ENCODE measurements at regions not wholly inside any gene's neighbourhood (a gene's known extent, or its start where the extent isn't known, plus 50 kb on each side); places are given as distances from the start of the nearest gene placed in this dataset.

- Histone ChIP-seq H3K27ac (no peak overlapping the region), H3K4me3 (no peak overlapping the region)
- no peak for DNase-seq (ENCODE audit: low spot score)
- TF ChIP-seq, protein P1, sequence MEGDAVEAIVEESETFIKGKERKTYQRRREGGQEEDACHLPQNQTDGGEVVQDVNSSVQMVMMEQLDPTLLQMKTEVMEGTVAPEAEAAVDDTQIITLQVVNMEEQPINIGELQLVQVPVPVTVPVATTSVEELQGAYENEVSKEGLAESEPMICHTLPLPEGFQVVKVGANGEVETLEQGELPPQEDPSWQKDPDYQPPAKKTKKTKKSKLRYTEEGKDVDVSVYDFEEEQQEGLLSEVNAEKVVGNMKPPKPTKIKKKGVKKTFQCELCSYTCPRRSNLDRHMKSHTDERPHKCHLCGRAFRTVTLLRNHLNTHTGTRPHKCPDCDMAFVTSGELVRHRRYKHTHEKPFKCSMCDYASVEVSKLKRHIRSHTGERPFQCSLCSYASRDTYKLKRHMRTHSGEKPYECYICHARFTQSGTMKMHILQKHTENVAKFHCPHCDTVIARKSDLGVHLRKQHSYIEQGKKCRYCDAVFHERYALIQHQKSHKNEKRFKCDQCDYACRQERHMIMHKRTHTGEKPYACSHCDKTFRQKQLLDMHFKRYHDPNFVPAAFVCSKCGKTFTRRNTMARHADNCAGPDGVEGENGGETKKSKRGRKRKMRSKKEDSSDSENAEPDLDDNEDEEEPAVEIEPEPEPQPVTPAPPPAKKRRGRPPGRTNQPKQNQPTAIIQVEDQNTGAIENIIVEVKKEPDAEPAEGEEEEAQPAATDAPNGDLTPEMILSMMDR (IDR thresholded peaks at IDR 0.05), result no peak
Observed at GRCh38 chr14:47959740-47960139, 284.3 kb upstream of the MDGA2 start.

DNA sequence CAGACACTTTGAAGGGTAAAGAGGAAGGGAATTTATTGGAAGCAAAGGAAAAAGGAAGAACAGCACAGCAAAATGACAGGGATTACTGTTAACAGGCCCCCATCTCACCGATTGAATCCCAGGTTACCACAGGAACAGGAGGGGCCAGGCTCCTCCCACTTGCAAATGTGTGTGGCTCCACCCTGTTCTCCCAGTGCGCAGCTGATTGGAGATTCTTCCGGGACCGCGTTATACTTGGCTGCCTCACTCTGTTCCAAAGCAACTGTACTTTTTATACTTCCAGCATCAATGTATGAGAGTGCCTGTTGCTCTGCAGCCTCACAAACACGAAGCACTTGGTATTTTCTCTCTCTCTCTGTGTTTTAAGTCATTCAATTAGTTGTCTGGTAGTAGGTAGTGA, 273.6 kb upstream of the MDGA2 start:
- TF ChIP-seq, protein P1 (IDR thresholded peaks at IDR 0.05), result no peak
- no peak for DNase-seq (ENCODE audit: low spot score)

DNA sequence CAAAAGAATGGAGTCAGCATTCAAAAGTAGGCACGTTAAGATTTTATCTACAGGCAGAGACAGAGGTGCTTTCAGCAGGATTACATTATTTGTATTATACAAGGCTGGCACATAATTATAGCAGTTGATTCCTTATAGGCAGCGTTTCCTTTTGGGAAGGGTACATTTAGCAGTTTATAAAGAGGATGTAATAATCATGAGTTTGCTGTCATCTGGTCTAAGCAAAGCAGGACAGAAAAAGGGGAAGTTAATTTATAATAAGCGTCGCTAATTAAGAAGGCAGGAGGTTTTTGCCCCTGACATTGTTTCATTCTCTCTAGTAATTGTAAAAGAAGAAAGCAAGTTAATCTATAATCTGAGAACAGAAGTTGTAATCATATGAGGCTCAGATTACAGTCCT, 259.9 kb upstream of the MDGA2 start:
- TF ChIP-seq, protein P1 (IDR thresholded peaks at IDR 0.05), result no peak

More for the DNA sequence above, 273.6 kb upstream of the MDGA2 start:
- Histone ChIP-seq H3K4me3 (no peak overlapping the region), H3K27ac (no peak overlapping the region)

DNA sequence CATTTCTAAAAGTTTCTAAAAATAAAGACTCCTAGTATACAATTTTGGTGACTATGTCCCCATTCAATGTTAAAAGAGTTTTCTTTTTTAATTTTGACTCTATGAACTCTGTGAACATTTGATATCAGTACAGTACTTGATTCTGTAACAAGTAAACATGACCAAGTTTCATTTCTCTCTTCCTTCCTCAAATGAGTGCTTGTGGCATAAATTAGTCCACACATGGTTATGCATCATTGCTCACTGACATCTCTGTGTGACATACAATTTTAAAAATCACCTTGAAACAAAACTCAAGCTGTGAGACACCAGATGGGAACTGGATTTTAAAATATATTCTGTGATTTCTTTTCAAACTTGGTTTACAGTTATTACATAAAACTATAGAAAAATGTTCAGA, 253.9 kb upstream of the MDGA2 start:
- no peak overlapping the region for H3K27ac ChIP-seq
- TF ChIP-seq, protein P1 (IDR thresholded peaks at IDR 0.05), result no peak
- H3K4me3 ChIP-seq, result no peak overlapping the region
- DNase-seq (ENCODE audit: low spot score), result no peak

More for the DNA sequence above, 259.9 kb upstream of the MDGA2 start:
- no peak overlapping the region for H3K4me3 ChIP-seq
- no peak overlapping the region for H3K27ac ChIP-seq
- no peak for DNase-seq (ENCODE audit: low spot score)

DNA sequence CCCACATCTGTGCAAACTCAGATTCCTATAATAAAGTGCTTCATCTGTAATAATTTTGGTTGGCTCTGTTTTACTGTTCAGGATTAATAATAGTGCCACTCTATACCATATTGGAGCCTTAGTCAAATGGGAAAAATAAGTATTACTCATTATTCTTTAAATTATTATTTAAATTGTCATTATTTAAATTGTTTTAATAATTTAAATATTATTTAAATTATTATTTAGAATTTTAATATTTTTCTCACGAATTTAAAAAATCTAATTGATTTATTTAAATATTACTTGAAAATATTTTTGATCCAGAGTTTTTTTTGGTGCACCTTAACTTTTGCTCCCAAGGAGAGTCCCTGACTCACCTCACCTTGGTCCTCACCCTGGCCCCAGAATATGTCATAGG, 245.7 kb upstream of the MDGA2 start:
- DNase-seq (ENCODE audit: low spot score), result no peak
- Histone ChIP-seq H3K27ac (no peak overlapping the region), H3K4me3 (no peak overlapping the region)
- TF ChIP-seq, protein P1 (IDR thresholded peaks at IDR 0.05), result no peak

DNA sequence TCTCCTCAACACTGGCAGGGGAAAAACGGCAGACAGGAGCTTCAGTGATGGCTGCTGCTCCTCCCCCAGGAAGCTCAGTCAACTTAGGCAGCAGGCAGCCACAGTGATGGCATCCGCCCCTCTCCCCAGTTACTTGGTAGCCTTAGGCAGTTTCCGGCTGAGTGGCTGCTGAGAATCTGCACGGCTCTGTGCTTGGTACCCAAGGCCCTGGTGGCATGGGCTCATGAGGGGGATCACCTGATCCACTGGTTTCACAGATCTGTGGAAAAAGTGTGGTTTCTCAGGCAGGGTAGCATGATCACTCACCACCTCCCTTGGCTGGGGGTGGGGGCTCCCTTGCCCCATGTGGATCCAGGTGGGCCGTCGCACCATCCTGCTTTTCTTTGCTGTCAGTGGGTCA, 244.6 kb upstream of the MDGA2 start:
- Histone ChIP-seq H3K4me3 (no peak overlapping the region), H3K27ac (no peak overlapping the region)
- DNase-seq (ENCODE audit: low spot score), result no peak
- TF ChIP-seq, protein P1 (IDR thresholded peaks at IDR 0.05), result no peak

- H3K4me3 ChIP-seq, result no peak overlapping the region
- DNase-seq (ENCODE audit: low spot score), result no peak
- TF ChIP-seq, protein P1 (IDR thresholded peaks at IDR 0.05), result no peak
- H3K27ac ChIP-seq, result no peak overlapping the region
Observed at GRCh38 chr14:47919334-47919846, 244.0 kb upstream of the MDGA2 start.

All from coronary artery (tissue), 2 donors.